BJ (cell line): ENCODE measurements at regions not wholly inside any gene's neighbourhood (a gene's known extent, or its start where the extent isn't known, plus 50 kb on each side); places are given as distances from the start of the nearest gene placed in this dataset.
"Not testable (repeated sequence)": the region's sequence is repeated elsewhere in the genome, so short reads cannot be mapped to it uniquely, and the experiment has no call there.

Source experiments
- CTCF ChIA-PET: fragments of 350-600 bp; formaldehyde crosslinking; extraction: SDS; loops from one replicate; lab custom pipeline; 2021; ENCODE audit warnings: antibody characterized with exemption, inconsistent platforms; lab: Yijun Ruan, JAX
- POLR2A ChIA-PET: fragments of 300-600 bp; sonication (Branson Sonifier 250); formaldehyde crosslinking; extraction: SDS; loops from one replicate; lab custom pipeline; 2021; ENCODE audit warnings: antibody characterized with exemption; lab: Charles Lee
- DNase-seq: peaks from one replicate; pipeline ENCODE4 v3.0.0-alpha.2; 2011; ENCODE audit warnings: low read depth
- H3K27me3 ChIP-seq: 2 replicates; pipeline ENCODE4 v1.6.0; 2011; ENCODE audit warnings: low read length; ENCODE audit not compliant: control insufficient read depth, insufficient read depth
- H3K36me3 ChIP-seq: 2 replicates; pipeline ENCODE4 v1.5.1; 2011; ENCODE audit warnings: low read length; ENCODE audit not compliant: control insufficient read depth, insufficient read depth
- H3K4me3 ChIP-seq: 2 replicates; pipeline ENCODE4 v1.5.1; 2011; ENCODE audit warnings: low read depth, mild to moderate bottlenecking, control low read depth, low read length
- TF ChIP-seq, protein P1 (sequence below): IDR thresholded peaks from 2 replicates; pipeline ENCODE4 v1.5.1; 2011; ENCODE audit warnings: low read depth, mild to moderate bottlenecking, control low read depth, inconsistent platforms, low read length, moderate library complexity; ENCODE audit not compliant: insufficient read depth

DNA sequence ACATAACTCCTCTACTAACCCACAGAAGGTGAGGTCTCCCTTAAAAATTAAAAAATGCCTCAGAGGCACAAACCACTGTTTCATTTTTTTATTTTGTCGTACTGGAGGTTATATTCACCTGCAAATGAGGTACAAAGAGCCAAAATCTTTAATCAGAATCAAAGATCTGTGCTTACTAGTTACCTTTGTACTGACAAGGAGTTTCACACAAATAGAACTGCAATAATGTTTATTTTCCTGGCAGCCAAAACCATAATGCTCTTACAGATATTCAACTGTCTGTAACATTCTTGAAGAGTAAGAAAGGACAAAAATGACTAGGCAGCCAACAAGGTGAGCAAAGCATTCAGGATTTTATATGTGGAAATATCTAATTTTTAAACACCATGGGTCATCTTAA, 105.1 kb upstream of the NOL4 start:
- no peaks in the 10 kb centered on the region for H3K36me3 ChIP-seq
- POLR2A ChIA-PET, result no interaction called here
- CTCF ChIA-PET, result no interaction called here
- no peak overlapping the region for H3K4me3 ChIP-seq
- no peaks in the 10 kb centered on the region for H3K27me3 ChIP-seq
- TF ChIP-seq, protein P1, sequence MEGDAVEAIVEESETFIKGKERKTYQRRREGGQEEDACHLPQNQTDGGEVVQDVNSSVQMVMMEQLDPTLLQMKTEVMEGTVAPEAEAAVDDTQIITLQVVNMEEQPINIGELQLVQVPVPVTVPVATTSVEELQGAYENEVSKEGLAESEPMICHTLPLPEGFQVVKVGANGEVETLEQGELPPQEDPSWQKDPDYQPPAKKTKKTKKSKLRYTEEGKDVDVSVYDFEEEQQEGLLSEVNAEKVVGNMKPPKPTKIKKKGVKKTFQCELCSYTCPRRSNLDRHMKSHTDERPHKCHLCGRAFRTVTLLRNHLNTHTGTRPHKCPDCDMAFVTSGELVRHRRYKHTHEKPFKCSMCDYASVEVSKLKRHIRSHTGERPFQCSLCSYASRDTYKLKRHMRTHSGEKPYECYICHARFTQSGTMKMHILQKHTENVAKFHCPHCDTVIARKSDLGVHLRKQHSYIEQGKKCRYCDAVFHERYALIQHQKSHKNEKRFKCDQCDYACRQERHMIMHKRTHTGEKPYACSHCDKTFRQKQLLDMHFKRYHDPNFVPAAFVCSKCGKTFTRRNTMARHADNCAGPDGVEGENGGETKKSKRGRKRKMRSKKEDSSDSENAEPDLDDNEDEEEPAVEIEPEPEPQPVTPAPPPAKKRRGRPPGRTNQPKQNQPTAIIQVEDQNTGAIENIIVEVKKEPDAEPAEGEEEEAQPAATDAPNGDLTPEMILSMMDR, result no peak
- DNase-seq, result no peak

DNA sequence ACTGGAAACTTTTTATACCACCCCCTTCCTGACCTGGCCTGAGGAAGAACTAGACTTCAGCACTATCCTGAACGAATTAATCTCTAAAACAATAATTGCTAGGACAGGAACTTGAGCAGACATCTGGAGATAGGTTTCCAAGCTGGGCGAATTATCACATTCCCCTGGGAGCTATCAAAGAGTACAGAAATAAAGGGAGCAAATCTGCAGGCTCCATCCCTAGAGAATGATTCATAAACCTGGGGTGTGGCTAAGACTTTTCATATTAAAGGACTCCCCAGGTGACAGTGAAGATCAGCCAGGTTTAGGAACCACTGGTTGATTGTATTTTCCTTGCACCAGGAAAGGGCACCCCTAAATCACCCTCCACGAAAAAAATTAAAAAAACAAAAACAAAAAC, 105.6 kb upstream of the NOL4 start:
- CTCF ChIA-PET, result no interaction called here
- no peak for DNase-seq
- Histone ChIP-seq H3K36me3 (no peaks in the 10 kb centered on the region), H3K27me3 (no peaks in the 10 kb centered on the region), H3K4me3 (no peak overlapping the region)
- TF ChIP-seq, protein P1, result no peak
- POLR2A ChIA-PET, result no interaction called here

DNA sequence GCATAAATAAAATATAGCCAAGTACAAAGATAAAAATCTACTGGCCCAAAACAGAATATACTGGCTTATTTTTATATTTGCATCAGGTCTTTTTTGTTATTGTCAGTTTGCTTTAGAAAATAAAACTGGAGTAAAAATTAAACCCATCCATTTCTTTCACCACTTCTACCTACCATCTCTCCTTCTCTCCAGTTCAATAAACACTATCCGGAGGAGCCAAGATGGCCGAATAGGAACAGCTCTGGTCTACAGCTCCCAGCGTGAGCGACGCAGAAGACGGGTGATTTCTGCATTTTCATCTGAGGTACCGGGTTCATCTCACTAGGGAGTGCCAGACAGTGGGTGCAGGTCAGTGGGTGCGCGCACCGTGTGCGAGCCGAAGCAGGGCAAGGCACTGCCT, 106.2 kb upstream of the NOL4 start:
- H3K36me3 ChIP-seq, H3K4me3 ChIP-seq, CTCF ChIA-PET, POLR2A ChIA-PET, H3K27me3 ChIP-seq, DNase-seq: not testable (repeated sequence)

DNA sequence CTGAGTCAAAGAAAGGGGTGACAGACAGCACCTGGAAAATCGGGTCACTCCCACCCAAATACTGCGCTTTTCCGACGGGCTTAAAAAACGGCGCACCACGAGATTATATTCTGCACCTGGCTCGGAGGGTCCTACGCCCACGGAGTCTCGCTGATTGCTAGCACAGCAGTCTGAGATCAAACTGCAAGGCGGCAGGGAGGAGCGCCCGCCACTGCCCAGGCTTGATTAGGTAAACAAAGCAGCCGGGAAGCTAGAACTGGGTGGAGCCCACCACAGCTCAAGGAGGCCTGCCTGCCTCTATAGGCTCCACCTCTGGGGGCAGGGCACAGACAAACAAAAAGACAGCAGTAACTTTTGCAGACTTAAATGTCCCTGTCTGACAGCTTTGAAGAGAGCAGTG, 106.6 kb upstream of the NOL4 start:
- H3K4me3 ChIP-seq, POLR2A ChIA-PET, CTCF ChIA-PET: not testable (repeated sequence)

DNA sequence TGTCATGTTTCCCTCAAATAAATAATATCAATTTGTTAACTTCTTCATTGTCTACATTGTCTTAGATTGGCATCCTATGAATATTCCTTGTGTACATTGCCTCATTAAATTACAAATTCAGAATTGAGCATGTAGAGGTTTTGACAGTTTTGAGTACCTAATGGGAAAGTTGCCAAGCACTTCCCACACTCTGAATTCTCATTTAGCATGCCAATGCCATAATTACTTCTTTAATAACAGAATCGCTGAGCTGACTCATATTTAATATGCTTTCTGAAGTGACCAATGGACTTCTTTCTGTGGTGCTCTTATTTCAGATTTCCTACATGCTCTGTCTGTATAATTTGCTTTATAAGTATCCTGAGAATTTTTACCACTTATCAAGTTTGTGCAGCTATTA, 114.4 kb upstream of the NOL4 start:
- H3K4me3 ChIP-seq, result no peak overlapping the region
- no peak for DNase-seq
- CTCF ChIA-PET, result no interaction called here
- H3K36me3 ChIP-seq, result no peaks in the 10 kb centered on the region
- H3K27me3 ChIP-seq, result no peaks in the 10 kb centered on the region
- TF ChIP-seq, protein P1, result no peak
- POLR2A ChIA-PET, result no interaction called here

More for the DNA sequence above, 106.6 kb upstream of the NOL4 start:
- DNase-seq, H3K36me3 ChIP-seq, H3K27me3 ChIP-seq: not testable (repeated sequence)

DNA sequence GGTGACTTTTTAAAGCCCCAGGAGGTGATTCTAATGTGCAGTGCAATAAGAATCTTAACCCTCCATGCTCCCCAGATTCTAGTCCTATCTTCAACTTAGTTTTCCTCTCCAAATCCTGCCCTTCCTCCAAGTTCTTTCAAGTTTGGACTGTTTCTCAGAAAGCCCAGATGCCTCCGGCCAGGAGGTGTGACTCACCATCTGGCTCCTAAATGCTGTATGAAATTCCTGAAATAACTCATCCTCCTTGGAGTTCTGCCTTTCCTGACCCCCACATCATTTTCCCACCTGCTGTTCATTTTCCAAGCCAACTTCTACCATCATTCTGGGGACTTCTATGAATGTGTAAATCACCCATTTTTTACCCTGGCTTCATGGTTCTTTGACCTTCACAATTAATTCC, 118.2 kb upstream of the NOL4 start:
- ChIA-PET POLR2A (no interaction called here), CTCF (no interaction called here)
- Histone ChIP-seq H3K36me3 (no peaks in the 10 kb centered on the region), H3K27me3 (no peaks in the 10 kb centered on the region), H3K4me3 (no peak overlapping the region)
- TF ChIP-seq, protein P1, result no peak
- no peak for DNase-seq
